Breast epithelium (tissue), 3 donors: ENCODE measurements at regions not wholly inside any gene's neighbourhood (a gene's known extent, or its start where the extent isn't known, plus 50 kb on each side); places are given as distances from the start of the nearest gene placed in this dataset.

Experiments used
- CTCF ChIP-seq, 3 donors: fragments of 450-650 bp; IDR thresholded peaks; one replicate each; pipeline ENCODE4 v1.5.1; 2016 to 2017; ENCODE audit warnings: antibody characterized with exemption in 3 of 3, mild to moderate bottlenecking in 3 of 3, moderate library complexity in 3 of 3
- POLR2A ChIP-seq: fragments of 450-650 bp; IDR thresholded peaks from one replicate; pipeline ENCODE4 v1.6.1; 2016; ENCODE audit warnings: antibody characterized with exemption, mild to moderate bottlenecking, moderate library complexity
- POLR2AphosphoS5 ChIP-seq, 3 donors: sonication (generic); formaldehyde crosslinking; IDR thresholded peaks; one replicate each; pipeline ENCODE4 v1.6.1; 2017; ENCODE audit warnings: antibody characterized with exemption in 3 of 3

- TF ChIP-seq POLR2A, result no peak
- TF ChIP-seq POLR2AphosphoS5 (IDR thresholded peaks at IDR 0.05), result no peak
- TF ChIP-seq CTCF (IDR thresholded peaks at IDR 0.05), result no peak
Measured at GRCh38 chr14:48725051-48725734, 861.0 kb downstream of the RPS29 start.
